Ishikawa (cell line): ENCODE measurements at regions not wholly inside any gene's neighbourhood (a gene's known extent, or its start where the extent isn't known, plus 50 kb on each side); places are given as distances from the start of the nearest gene placed in this dataset.

Experiments used
- CEBPB ChIP-seq: IDR thresholded peaks from 2 replicates; pipeline ENCODE4 v1.6.1; 2012
- CREB1 ChIP-seq: IDR thresholded peaks from 2 replicates; pipeline ENCODE4 v1.6.1; 2012; ENCODE audit warnings: low read depth
- EGR1 ChIP-seq: IDR thresholded peaks from 2 replicates; pipeline ENCODE4 v1.6.1; 2012
- EP300 ChIP-seq: IDR thresholded peaks from 2 replicates; pipeline ENCODE4 v1.6.1; 2012; ENCODE audit warnings: borderline replicate concordance
- FOXM1 ChIP-seq: IDR thresholded peaks from 2 replicates; pipeline ENCODE4 v1.6.1; 2012; ENCODE audit warnings: low read depth, borderline replicate concordance
- NFIC ChIP-seq: IDR thresholded peaks from 2 replicates; pipeline ENCODE4 v1.6.1; 2012
- RAD21 ChIP-seq: IDR thresholded peaks from 2 replicates; pipeline ENCODE4 v1.6.1; 2012; ENCODE audit warnings: low read depth
- TAF1 ChIP-seq: IDR thresholded peaks from 2 replicates; pipeline ENCODE4 v1.6.1; 2012; ENCODE audit warnings: low read depth, mild to moderate bottlenecking
- TCF12 ChIP-seq: IDR thresholded peaks from 2 replicates; pipeline ENCODE4 v1.6.1; 2012; ENCODE audit warnings: low read depth
- TEAD4 ChIP-seq: IDR thresholded peaks from 2 replicates; pipeline ENCODE4 v1.6.1; 2012
- YY1 ChIP-seq: IDR thresholded peaks from 2 replicates; pipeline ENCODE4 v1.6.1; 2012; ENCODE audit warnings: low read depth
- ZBTB7A ChIP-seq: IDR thresholded peaks from 2 replicates; pipeline ENCODE4 v1.6.1; 2012; ENCODE audit warnings: low read depth
- TF ChIP-seq, protein P1 (sequence below): IDR thresholded peaks from 2 replicates; pipeline ENCODE4 v1.6.1; 2012
- TF ChIP-seq, protein P2 (sequence below): IDR thresholded peaks from 2 replicates; pipeline ENCODE4 v1.6.1; 2012
- TF ChIP-seq, protein P3 (sequence below): IDR thresholded peaks from 2 replicates; pipeline ENCODE4 v1.6.1; 2012; ENCODE audit warnings: low read depth, mild to moderate bottlenecking

DNA sequence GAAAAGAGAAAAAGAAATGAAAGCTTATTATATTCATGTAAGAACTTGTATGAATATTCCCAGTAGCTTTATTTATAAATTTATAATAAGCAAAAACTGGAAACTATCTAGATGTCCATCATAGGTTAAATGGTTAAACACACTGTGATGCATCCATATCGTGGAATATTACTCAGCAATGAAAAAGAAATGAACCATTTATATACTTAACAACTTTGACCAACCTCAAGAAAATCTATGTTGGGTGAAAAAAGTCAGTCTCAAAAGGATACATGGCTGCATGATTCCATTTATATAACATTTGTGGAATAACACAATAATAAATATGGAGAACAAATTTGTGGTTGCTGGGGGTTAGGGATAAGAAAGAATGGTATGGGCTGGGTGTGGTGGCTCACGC, 713.0 kb upstream of the SGO1 start:
- TF ChIP-seq NFIC, result no peak
- no peak for TF ChIP-seq EP300
- no peak for TF ChIP-seq TCF12
- no peak for TF ChIP-seq TAF1
- TF ChIP-seq, protein P1, sequence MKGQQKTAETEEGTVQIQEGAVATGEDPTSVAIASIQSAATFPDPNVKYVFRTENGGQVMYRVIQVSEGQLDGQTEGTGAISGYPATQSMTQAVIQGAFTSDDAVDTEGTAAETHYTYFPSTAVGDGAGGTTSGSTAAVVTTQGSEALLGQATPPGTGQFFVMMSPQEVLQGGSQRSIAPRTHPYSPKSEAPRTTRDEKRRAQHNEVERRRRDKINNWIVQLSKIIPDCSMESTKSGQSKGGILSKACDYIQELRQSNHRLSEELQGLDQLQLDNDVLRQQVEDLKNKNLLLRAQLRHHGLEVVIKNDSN, result no peak
- TF ChIP-seq CEBPB, result no peak
- no peak for TF ChIP-seq YY1
- TF ChIP-seq EGR1, result no peak

DNA sequence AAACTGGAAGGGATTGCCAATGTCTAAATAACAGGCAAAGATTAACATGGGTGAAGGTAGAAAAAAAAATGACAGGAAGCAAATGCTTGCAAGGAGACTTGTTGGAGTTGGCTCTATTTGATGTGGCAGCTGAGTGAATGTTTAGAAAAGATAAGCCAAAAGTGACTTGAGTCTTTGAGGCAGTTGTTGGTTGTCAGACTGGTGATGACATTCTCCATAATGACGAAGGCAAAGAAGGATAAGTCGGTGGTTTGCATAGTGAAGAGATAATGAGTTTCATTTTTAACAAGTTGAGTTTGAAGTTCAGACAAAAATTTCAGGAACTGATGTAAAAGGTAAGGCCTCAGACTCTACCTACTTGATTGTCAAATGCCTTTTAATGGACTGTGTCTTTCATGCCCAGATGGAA, 704.1 kb upstream of the SGO1 start:
- TF ChIP-seq CREB1 (no peak), EP300 (no peak), YY1 (no peak), CEBPB (no peak), EGR1 (no peak), NFIC (no peak), RAD21 (no peak), TCF12 (no peak), TAF1 (no peak), TEAD4 (no peak)
- TF ChIP-seq, protein P2, sequence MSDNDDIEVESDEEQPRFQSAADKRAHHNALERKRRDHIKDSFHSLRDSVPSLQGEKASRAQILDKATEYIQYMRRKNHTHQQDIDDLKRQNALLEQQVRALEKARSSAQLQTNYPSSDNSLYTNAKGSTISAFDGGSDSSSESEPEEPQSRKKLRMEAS, result no peak

DNA sequence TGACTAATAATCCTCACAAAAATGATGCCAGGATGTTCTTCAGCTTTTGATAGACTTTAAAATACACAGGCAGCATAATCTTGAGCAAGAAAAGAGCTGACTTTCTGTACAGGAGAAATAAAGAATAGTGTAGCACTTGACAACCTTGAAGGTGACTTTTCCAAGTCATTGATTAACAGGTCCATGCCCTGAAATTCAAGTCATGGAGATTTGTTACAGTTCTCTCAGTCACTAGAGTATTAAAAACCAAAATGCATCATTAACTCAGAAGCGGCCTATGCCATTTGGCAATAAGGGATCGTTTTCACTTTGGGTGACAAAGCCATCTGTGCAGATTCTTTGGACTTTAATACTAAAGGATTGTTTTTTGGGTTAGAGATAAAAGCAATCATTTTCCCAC, 692.7 kb upstream of the SGO1 start:
- TF ChIP-seq TAF1, result no peak
- TF ChIP-seq CEBPB, result no peak
- no peak for TF ChIP-seq EP300
- no peak for TF ChIP-seq FOXM1
- no peak for TF ChIP-seq TCF12
- TF ChIP-seq NFIC, result no peak
- TF ChIP-seq, protein P1, result no peak
- TF ChIP-seq, protein P2, result no peak
- no peak for TF ChIP-seq RAD21
- TF ChIP-seq CREB1, result no peak
- no peak for TF ChIP-seq TEAD4
- TF ChIP-seq YY1, result no peak
- no peak for TF ChIP-seq EGR1

DNA sequence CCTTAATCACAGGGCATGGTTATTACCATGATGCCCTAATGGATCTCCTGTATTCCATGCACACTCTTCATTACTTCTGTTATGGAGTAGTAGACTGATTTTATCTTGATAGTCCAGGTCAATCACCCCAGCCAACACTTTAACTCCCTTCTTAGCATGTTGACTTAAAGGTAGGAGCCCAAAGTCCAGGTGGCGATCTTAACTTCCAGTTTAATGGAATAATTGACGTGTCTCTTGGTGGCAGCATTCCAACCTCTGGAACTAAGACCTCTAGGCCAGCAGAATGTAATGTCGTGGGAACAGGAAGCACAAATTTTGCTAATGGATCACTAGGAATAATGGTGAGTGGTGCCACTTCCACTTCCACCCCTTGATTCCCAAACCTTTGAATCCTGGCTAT, 687.2 kb upstream of the SGO1 start:
- TF ChIP-seq EGR1, result no peak
- TF ChIP-seq TEAD4, result no peak
- TF ChIP-seq EP300, result no peak
- no peak for TF ChIP-seq TCF12
- TF ChIP-seq, protein P2, result no peak
- TF ChIP-seq YY1, result no peak

DNA sequence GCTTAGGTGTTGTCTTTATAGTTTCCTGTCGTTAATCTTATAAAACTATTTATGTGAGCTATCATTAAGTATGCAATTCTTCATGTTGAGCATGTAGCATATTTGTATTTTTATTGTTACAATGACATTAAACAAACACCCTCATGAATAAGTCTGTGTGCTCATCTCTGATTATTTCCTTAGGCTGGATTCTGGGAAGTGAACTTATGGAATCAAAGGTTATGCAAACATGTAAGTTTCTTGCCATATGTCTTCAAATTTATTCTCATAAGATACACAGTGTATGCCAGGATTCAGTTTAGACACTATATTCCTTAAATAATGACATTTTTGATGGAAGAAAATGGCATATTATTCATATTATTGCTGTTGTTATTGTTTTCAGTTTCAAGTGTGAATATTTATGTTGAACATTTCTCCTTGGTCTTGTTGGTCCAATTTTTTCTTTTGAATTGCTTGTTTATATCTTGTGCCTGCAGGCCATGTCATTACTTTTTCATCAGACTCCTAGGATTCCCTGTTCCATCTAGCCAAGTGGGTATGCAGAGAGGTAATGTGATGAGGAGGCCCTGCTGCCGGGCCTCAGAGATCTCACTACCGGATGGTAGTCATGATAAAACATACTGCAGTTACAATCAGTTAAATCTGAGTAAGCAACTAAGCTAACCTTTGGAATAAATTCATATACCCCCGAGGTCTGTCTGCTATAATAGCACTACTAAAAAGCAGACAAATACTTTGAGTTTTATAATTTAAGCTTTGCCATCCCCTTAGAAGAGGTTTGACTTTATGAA, 684.3 kb upstream of the SGO1 start:
- TF ChIP-seq RAD21, result no peak
- no peak for TF ChIP-seq FOXM1
- TF ChIP-seq NFIC, result no peak
- TF ChIP-seq CREB1, result no peak
- TF ChIP-seq EGR1, result no peak
- TF ChIP-seq, protein P1, result no peak
- TF ChIP-seq TCF12, result no peak
- TF ChIP-seq CEBPB, result no peak
- TF ChIP-seq, protein P2, result no peak
- TF ChIP-seq ZBTB7A, result no peak
- no peak for TF ChIP-seq EP300
- TF ChIP-seq TEAD4, result no peak
- no peak for TF ChIP-seq YY1
- TF ChIP-seq TAF1, result no peak
- TF ChIP-seq, protein P3, sequence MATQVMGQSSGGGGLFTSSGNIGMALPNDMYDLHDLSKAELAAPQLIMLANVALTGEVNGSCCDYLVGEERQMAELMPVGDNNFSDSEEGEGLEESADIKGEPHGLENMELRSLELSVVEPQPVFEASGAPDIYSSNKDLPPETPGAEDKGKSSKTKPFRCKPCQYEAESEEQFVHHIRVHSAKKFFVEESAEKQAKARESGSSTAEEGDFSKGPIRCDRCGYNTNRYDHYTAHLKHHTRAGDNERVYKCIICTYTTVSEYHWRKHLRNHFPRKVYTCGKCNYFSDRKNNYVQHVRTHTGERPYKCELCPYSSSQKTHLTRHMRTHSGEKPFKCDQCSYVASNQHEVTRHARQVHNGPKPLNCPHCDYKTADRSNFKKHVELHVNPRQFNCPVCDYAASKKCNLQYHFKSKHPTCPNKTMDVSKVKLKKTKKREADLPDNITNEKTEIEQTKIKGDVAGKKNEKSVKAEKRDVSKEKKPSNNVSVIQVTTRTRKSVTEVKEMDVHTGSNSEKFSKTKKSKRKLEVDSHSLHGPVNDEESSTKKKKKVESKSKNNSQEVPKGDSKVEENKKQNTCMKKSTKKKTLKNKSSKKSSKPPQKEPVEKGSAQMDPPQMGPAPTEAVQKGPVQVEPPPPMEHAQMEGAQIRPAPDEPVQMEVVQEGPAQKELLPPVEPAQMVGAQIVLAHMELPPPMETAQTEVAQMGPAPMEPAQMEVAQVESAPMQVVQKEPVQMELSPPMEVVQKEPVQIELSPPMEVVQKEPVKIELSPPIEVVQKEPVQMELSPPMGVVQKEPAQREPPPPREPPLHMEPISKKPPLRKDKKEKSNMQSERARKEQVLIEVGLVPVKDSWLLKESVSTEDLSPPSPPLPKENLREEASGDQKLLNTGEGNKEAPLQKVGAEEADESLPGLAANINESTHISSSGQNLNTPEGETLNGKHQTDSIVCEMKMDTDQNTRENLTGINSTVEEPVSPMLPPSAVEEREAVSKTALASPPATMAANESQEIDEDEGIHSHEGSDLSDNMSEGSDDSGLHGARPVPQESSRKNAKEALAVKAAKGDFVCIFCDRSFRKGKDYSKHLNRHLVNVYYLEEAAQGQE, result no peak

DNA sequence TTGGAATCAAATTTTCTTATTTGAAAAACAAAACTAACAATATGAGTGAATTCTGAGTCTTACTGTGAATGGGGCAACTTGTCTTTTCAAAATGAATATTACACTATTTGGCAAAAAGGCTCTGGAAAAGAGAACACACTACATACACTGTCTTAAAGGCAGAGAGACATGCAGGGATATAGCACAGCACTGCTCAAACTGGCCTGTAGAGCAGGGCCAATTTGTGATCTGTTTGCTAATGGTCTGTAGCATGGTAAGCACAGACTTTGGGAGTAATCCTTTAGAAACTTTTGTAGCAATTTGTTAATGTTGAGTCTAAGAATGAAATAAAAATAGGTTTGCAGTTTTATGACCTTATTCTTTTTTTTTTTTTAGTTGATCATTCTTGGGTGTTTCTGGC, 679.8 kb upstream of the SGO1 start:
- TF ChIP-seq CEBPB (no peak), TEAD4 (no peak), NFIC (no peak), TCF12 (no peak), EGR1 (no peak), ZBTB7A (no peak), TAF1 (no peak), EP300 (no peak), RAD21 (no peak), FOXM1 (no peak)
- TF ChIP-seq, protein P3, result no peak
- TF ChIP-seq, protein P1, result no peak
